GM12872 (cell line): ENCODE measurements at regions not wholly inside any gene's neighbourhood (a gene's known extent, or its start where the extent isn't known, plus 50 kb on each side); places are given as distances from the start of the nearest gene placed in this dataset.

Experiments
- CTCF ChIP-seq: IDR thresholded peaks from 3 replicates; pipeline ENCODE4 v1.5.1; 2011; ENCODE audit warnings: low read depth, mild to moderate bottlenecking, low read length, moderate library complexity; ENCODE audit not compliant: insufficient read depth

GRCh38 chr16:51231702-51232101 lies 80.6 kb upstream of the SALL1 start:
- no peak for TF ChIP-seq CTCF

GRCh38 chr16:51228097-51228659 lies 77.1 kb upstream of the SALL1 start:
- no peak for TF ChIP-seq CTCF

- no peak for TF ChIP-seq CTCF
Measured at GRCh38 chr16:51225878-51226277, 74.8 kb upstream of the SALL1 start.

- TF ChIP-seq CTCF = no peak
Measured at GRCh38 chr16:51224317-51224716, 73.2 kb upstream of the SALL1 start.

- TF ChIP-seq CTCF = no peak
Measured at GRCh38 chr16:51222016-51222415, 70.9 kb upstream of the SALL1 start.

GRCh38 chr16:51211148-51211547 lies 60.1 kb upstream of the SALL1 start:
- TF ChIP-seq CTCF = no peak

- no peak for TF ChIP-seq CTCF
Measured at GRCh38 chr16:51210087-51210486, 59.0 kb upstream of the SALL1 start.
